Activated CD4-positive, alpha-beta T cell treated with anti-CD3 and anti-CD28 coated beads for 36 hours (primary cell): ENCODE measurements at regions not wholly inside any gene's neighbourhood (a gene's known extent, or its start where the extent isn't known, plus 50 kb on each side); places are given as distances from the start of the nearest gene placed in this dataset.
A peak's percentile ranks its signal among the peaks of the same experiment; 100 is the strongest.

Experiments used
- ATAC-seq: fragments of 200-7000 bp; cut with Tn5 transposase; one replicate; pipeline ENCODE4 v1.10.0; 2021; ENCODE audit warnings: mild to moderate bottlenecking, moderate library complexity
- CTCF ChIA-PET: fragments of 350-600 bp; sonication (Branson Sonifier 250); formaldehyde crosslinking; loops from one replicate; lab custom pipeline; 2021; ENCODE audit warnings: antibody characterized with exemption; lab: Charles Lee
- POLR2A ChIA-PET: fragments of 350-600 bp; sonication (Branson Sonifier 250); formaldehyde crosslinking; loops from one replicate; lab custom pipeline; 2021; ENCODE audit warnings: antibody characterized with exemption, inconsistent platforms; lab: Charles Lee
- DNase-seq: peaks from one replicate; pipeline ENCODE4 v3.0.0-alpha.2; 2020
- H3K27ac Mint-ChIP-seq: one replicate; pipeline ENCODE4 v1.8.0; 2021; ENCODE audit warnings: mixed read lengths
- H3K27me3 Mint-ChIP-seq: one replicate; pipeline ENCODE4 v1.8.0; 2021; ENCODE audit warnings: mixed read lengths
- H3K36me3 Mint-ChIP-seq: one replicate; pipeline ENCODE4 v1.8.0; 2021; ENCODE audit warnings: low read depth, mixed read lengths
- H3K4me1 Mint-ChIP-seq: one replicate; pipeline ENCODE4 v1.8.0; 2021; ENCODE audit warnings: mixed read lengths
- H3K4me3 Mint-ChIP-seq: one replicate; pipeline ENCODE4 v1.8.0; 2021; ENCODE audit warnings: mild to moderate bottlenecking, moderate library complexity, mixed read lengths
- H3K9me3 Mint-ChIP-seq: one replicate; pipeline ENCODE4 v1.8.0; 2021; ENCODE audit warnings: low read depth, mixed read lengths
- intact Hi-C, 2 experiments: fragments of 100-400 bp; cut with DNase I in 1 of 2; cut with micrococcal nuclease in 1 of 2; formaldehyde crosslinking; loops; one replicate each; pipeline versions ENCODE4 v1.14.2 to v1.15.1; 2022 to 2024; cut with DNase I, micrococcal nuclease

GRCh38 chr10:84763965-84764364, 435.6 kb downstream of the CCSER2 start:
- ChIA-PET POLR2A (no interaction called here), CTCF (no interaction called here)
- DNase-seq (no peak), ATAC-seq (no peak)
- Mint-ChIP-seq H3K27ac (no peak overlapping the region), H3K36me3 (no peaks in the 10 kb centered on the region), H3K27me3 (peaks cover 8% of the 10 kb centered on the region), H3K9me3 (no peaks in the 10 kb centered on the region), H3K4me3 (no peak overlapping the region), H3K4me1 (no peaks in the 10 kb centered on the region)
- intact Hi-C loops, result no loop called here

GRCh38 chr10:84765086-84765485, 436.7 kb downstream of the CCSER2 start:
- H3K27ac Mint-ChIP-seq, result no peak overlapping the region
- no peaks in the 10 kb centered on the region for H3K4me1 Mint-ChIP-seq
- POLR2A ChIA-PET, result no interaction called here
- H3K27me3 Mint-ChIP-seq, result peaks cover 8% of the 10 kb centered on the region
- intact Hi-C loops, result no loop called here
- no peak for ATAC-seq
- no peaks in the 10 kb centered on the region for H3K9me3 Mint-ChIP-seq
- DNase-seq, result no peak
- CTCF ChIA-PET, result no interaction called here
- no peaks in the 10 kb centered on the region for H3K36me3 Mint-ChIP-seq
- no peak overlapping the region for H3K4me3 Mint-ChIP-seq

GRCh38 chr10:84765656-84766055, 437.3 kb downstream of the CCSER2 start:
- intact Hi-C loops, result no loop called here
- no peaks in the 10 kb centered on the region for H3K9me3 Mint-ChIP-seq
- ChIA-PET CTCF (interaction anchor here (0.6 kb wide), 1 partner anchor 1314 kb away, joined by 4 read pairs; no protein-coding TSS in a partner anchor), POLR2A (no interaction called here)
- no peak overlapping the region for H3K27ac Mint-ChIP-seq
- peaks cover 8% of the 10 kb centered on the region for H3K27me3 Mint-ChIP-seq
- DNase-seq (no peak), ATAC-seq (no peak)
- H3K4me3 Mint-ChIP-seq, result no peak overlapping the region
- H3K36me3 Mint-ChIP-seq, result no peaks in the 10 kb centered on the region
- no peaks in the 10 kb centered on the region for H3K4me1 Mint-ChIP-seq

- Mint-ChIP-seq H3K27me3 (peaks cover 8% of the 10 kb centered on the region), H3K9me3 (no peaks in the 10 kb centered on the region), H3K4me3 (no peak overlapping the region), H3K27ac (no peak overlapping the region), H3K4me1 (no peaks in the 10 kb centered on the region), H3K36me3 (no peaks in the 10 kb centered on the region)
- no peak for DNase-seq
- ChIA-PET POLR2A (no interaction called here), CTCF (no interaction called here)
- intact Hi-C loops, result no loop called here
- ATAC-seq, result no peak
These were observed 438.5 kb downstream of the CCSER2 start for GRCh38 chr10:84766923-84767322.

GRCh38 chr10:84768132-84768531, 439.7 kb downstream of the CCSER2 start:
- Mint-ChIP-seq H3K36me3 (no peaks in the 10 kb centered on the region), H3K27ac (no peak overlapping the region), H3K4me1 (no peaks in the 10 kb centered on the region), H3K4me3 (no peak overlapping the region), H3K9me3 (no peaks in the 10 kb centered on the region), H3K27me3 (peaks cover 8% of the 10 kb centered on the region)
- DNase-seq, result no peak
- intact Hi-C loops, result no loop called here
- ATAC-seq, result no peak
- CTCF ChIA-PET, result no interaction called here
- POLR2A ChIA-PET, result no interaction called here

GRCh38 chr10:84770824-84771223, 442.4 kb downstream of the CCSER2 start:
- CTCF ChIA-PET, result no interaction called here

GRCh38 chr10:84783386-84783785, 455.0 kb downstream of the CCSER2 start:
- H3K9me3 Mint-ChIP-seq, result no peaks in the 10 kb centered on the region
- H3K4me3 Mint-ChIP-seq, result no peak overlapping the region
- peaks cover 2% of the 10 kb centered on the region for H3K27me3 Mint-ChIP-seq
- no peaks in the 10 kb centered on the region for H3K4me1 Mint-ChIP-seq
- CTCF ChIA-PET, result interaction anchor here (0.7 to 1.3 kb wide), 3 partner anchors 85 to 1212 kb away, joined by 3 read pairs; no protein-coding TSS in a partner anchor
- intact Hi-C loops, result loop anchor here (1.0 to 10.0 kb wide), 2 partner anchors 1591 to 1594 kb away; no protein-coding TSS in a partner anchor
- H3K27ac Mint-ChIP-seq, result no peak overlapping the region
- DNase-seq (peak; percentile 27), ATAC-seq (peak; percentile 44)
- POLR2A ChIA-PET, result no interaction called here
- no peaks in the 10 kb centered on the region for H3K36me3 Mint-ChIP-seq

More at GRCh38 chr10:84770824-84771223, 442.4 kb downstream of the CCSER2 start:
- Mint-ChIP-seq H3K9me3 (no peaks in the 10 kb centered on the region), H3K36me3 (no peaks in the 10 kb centered on the region), H3K4me3 (no peak overlapping the region), H3K4me1 (no peaks in the 10 kb centered on the region), H3K27me3 (peaks cover 7% of the 10 kb centered on the region), H3K27ac (no peak overlapping the region)
- DNase-seq (no peak), ATAC-seq (no peak)
- intact Hi-C loops, result no loop called here
- POLR2A ChIA-PET, result no interaction called here

GRCh38 chr10:84783909-84784308, 455.5 kb downstream of the CCSER2 start:
- CTCF ChIA-PET, result interaction anchor here (0.7 to 1.3 kb wide), 2 partner anchors 86 to 458 kb away, joined by 3 read pairs; no protein-coding TSS in a partner anchor
- Mint-ChIP-seq H3K4me1 (no peaks in the 10 kb centered on the region), H3K36me3 (no peaks in the 10 kb centered on the region), H3K4me3 (no peak overlapping the region), H3K27me3 (peaks cover 2% of the 10 kb centered on the region), H3K27ac (no peak overlapping the region), H3K9me3 (no peaks in the 10 kb centered on the region)
- POLR2A ChIA-PET, result no interaction called here
- no peak for DNase-seq
- no peak for ATAC-seq
- intact Hi-C loops, result loop anchor here (1.0 to 10.0 kb wide), 2 partner anchors 1591 to 1593 kb away; no protein-coding TSS in a partner anchor

- ChIA-PET POLR2A (no interaction called here), CTCF (no interaction called here)
- H3K9me3 Mint-ChIP-seq, result no peaks in the 10 kb centered on the region
- DNase-seq (no peak), ATAC-seq (no peak)
- no peaks in the 10 kb centered on the region for H3K4me1 Mint-ChIP-seq
- intact Hi-C loops, result loop anchor here in 1 of 2 experiments (10.0 kb wide), 1 partner anchor 1590 kb away; no protein-coding TSS in a partner anchor
- no peak overlapping the region for H3K4me3 Mint-ChIP-seq
- no peaks in the 10 kb centered on the region for H3K36me3 Mint-ChIP-seq
- no peak overlapping the region for H3K27ac Mint-ChIP-seq
- H3K27me3 Mint-ChIP-seq, result peaks cover 2% of the 10 kb centered on the region
These were observed 456.4 kb downstream of the CCSER2 start for GRCh38 chr10:84784749-84785148.

GRCh38 chr10:84789026-84789425, 460.6 kb downstream of the CCSER2 start:
- H3K4me3 Mint-ChIP-seq, result no peak overlapping the region
- no peaks in the 10 kb centered on the region for H3K36me3 Mint-ChIP-seq
- DNase-seq, result no peak
- intact Hi-C loops, result loop anchor here in 1 of 2 experiments (10.0 kb wide), 1 partner anchor 1586 kb away; no protein-coding TSS in a partner anchor
- no peaks in the 10 kb centered on the region for H3K4me1 Mint-ChIP-seq
- no peak overlapping the region for H3K27ac Mint-ChIP-seq
- ATAC-seq, result no peak
- H3K9me3 Mint-ChIP-seq, result no peaks in the 10 kb centered on the region
- ChIA-PET CTCF (no interaction called here), POLR2A (no interaction called here)
- H3K27me3 Mint-ChIP-seq, result no peaks in the 10 kb centered on the region

- ATAC-seq (no peak), DNase-seq (no peak)
- Mint-ChIP-seq H3K27me3 (peaks cover 7% of the 10 kb centered on the region), H3K4me3 (no peak overlapping the region), H3K9me3 (no peaks in the 10 kb centered on the region), H3K27ac (no peak overlapping the region), H3K36me3 (no peaks in the 10 kb centered on the region), H3K4me1 (no peaks in the 10 kb centered on the region)
- POLR2A ChIA-PET, result no interaction called here
- intact Hi-C loops, result no loop called here
- CTCF ChIA-PET, result interaction anchor here (1.2 kb wide), 1 partner anchor 39 kb away, joined by 3 read pairs; no protein-coding TSS in a partner anchor
These were observed 469.9 kb downstream of the CCSER2 start for GRCh38 chr10:84798312-84798711.

- Mint-ChIP-seq H3K36me3 (no peaks in the 10 kb centered on the region), H3K4me1 (no peaks in the 10 kb centered on the region), H3K4me3 (no peak overlapping the region), H3K9me3 (no peaks in the 10 kb centered on the region), H3K27me3 (peaks cover 7% of the 10 kb centered on the region), H3K27ac (no peak overlapping the region)
- ATAC-seq (no peak), DNase-seq (no peak)
- ChIA-PET POLR2A (no interaction called here), CTCF (no interaction called here)
- intact Hi-C loops, result no loop called here
These were observed 472.8 kb downstream of the CCSER2 start for GRCh38 chr10:84801156-84801555.
